HG03103 (cell line): ENCODE measurements at regions not wholly inside any gene's neighbourhood (a gene's known extent, or its start where the extent isn't known, plus 50 kb on each side); places are given as distances from the start of the nearest gene placed in this dataset.

Experiments used
- ATAC-seq: cut with Tn5 transposase; IDR thresholded peaks from one replicate; pipeline ENCODE4 v1.9.1; 2021; ENCODE audit warnings: low read depth; ENCODE audit not compliant: unreplicated experiment

- ATAC-seq: no peak
Observed at GRCh38 chr4:108567831-108568230, 52.5 kb upstream of the RPL34 start.

GRCh38 chr4:108561116-108561515, 59.3 kb upstream of the RPL34 start:
- ATAC-seq: no peak

DNA sequence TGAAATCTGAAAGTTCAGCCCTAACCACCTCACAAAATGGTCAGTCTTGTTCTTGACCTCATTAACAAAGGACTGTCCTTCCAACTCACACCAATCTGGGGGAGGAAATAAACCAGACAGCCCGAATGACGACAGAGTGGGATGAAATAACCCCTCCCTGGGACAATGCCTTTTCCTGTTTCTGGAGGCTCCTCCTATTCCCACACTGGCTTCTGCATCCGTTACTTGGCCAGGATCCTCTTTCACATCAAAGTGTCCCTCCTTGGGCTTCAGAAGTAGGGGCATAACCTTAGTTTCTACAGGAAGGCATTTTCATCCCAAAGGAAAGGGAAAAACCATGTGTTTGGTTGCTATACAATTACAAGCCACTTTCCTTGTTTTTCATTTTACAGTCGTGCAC, 59.8 kb upstream of the RPL34 start:
- no peak for ATAC-seq

GRCh38 chr4:108559911-108560310, 60.5 kb upstream of the RPL34 start:
- no peak for ATAC-seq

GRCh38 chr4:108559068-108559793, 61.1 kb upstream of the RPL34 start:
- no peak for ATAC-seq

- ATAC-seq: no peak
Observed at GRCh38 chr4:108556588-108557200, 63.7 kb upstream of the RPL34 start.

DNA sequence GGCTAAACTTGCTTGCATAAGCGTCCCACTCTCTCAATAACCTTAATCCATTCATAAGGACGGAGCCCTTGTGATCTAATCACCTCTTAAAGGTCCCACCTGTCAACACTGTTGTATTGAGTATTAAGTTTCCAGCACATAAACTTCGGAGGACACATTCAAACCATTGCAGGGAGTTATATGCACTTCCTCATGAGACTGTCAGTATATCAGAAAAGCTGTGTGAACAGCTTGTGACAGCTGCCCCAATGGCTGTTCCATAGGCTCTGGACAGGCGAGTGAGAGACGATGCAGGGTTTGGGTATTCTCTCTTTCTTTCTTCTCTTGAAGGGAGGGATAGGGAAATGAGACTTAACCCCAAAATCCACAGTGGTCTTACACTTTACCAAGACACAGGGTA, 64.2 kb upstream of the RPL34 start:
- no peak for ATAC-seq

DNA sequence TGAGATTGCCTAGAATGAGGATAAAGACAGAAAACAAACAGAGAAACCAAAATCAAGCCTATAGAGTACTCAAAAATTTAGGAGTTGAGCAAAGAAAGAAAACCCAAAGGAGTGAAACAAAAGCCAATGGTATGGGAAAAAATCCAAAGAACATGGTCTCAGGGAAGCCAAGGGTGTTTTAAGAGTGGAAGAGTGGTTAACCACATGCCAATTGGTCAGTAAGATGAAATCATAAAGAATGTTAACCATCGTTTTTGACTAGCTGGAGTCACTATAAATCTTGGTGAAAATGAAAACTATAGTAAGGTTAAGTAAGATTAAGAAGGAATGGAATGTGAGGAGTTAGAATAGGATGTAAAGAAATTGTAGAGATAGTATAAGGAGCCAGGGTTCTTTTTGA, 64.7 kb upstream of the RPL34 start:
- no peak for ATAC-seq

- ATAC-seq: no peak
Observed at GRCh38 chr4:108547682-108548081, 72.7 kb upstream of the RPL34 start.

GRCh38 chr4:108546728-108547127, 73.6 kb upstream of the RPL34 start:
- no peak for ATAC-seq

GRCh38 chr4:108544481-108544880, 75.9 kb upstream of the RPL34 start:
- ATAC-seq: no peak

DNA sequence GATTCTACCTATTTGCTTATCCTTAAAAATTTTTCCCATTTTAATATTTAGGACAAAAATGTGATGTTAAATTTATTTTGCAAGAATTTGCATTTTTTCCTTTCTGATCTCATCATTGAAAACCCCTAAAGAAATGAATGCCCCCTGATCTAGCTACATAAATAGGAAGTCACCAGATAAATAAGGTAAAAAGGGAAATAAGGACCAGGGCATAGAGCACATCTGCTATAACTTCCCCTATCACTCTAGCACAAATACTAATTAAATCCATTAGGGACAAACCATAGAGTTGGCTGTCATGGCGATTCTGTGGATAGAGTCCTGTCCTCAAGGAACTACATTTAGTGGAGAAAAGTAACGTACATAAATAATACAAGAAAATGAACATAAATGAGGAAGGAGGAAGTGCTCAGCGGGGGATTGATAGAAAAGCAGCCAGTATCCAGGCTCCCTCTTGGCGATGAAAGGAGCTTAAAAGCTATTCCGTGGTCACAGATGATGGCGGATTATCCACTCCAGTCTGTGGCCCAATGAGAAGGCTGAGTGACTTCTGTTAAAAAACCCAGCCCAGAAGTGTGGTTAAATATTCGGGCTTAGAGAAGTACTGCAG, 76.9 kb upstream of the RPL34 start:
- ATAC-seq: no peak

GRCh38 chr4:108540536-108540935, 79.8 kb upstream of the RPL34 start:
- no peak for ATAC-seq

GRCh38 chr4:108536577-108536976, 83.8 kb upstream of the RPL34 start:
- ATAC-seq: no peak

- no peak for ATAC-seq
Observed at GRCh38 chr4:108535757-108536156, 84.6 kb upstream of the RPL34 start.

DNA sequence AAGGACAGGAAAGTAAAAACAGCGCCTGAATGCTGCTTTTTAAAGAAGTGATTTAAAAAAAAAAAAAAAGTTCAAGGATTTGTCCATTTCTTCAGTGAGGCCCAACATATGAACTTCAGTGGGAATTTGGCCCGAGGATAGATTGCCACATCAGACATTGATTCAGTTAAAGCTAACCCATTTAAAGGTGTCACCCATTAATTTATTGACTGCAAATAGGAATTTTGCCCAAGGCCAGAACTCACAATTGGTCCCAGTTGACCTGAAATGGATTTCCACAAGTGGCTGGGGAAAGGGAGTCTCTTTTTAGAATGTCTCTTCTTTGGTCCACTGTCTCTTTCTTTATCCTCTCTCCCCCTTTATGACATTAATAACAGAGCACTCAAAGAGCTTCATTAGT, 86.5 kb upstream of the RPL34 start:
- no peak for ATAC-seq

- ATAC-seq: no peak
Observed at GRCh38 chr4:108533245-108533844, 87.0 kb upstream of the RPL34 start.

DNA sequence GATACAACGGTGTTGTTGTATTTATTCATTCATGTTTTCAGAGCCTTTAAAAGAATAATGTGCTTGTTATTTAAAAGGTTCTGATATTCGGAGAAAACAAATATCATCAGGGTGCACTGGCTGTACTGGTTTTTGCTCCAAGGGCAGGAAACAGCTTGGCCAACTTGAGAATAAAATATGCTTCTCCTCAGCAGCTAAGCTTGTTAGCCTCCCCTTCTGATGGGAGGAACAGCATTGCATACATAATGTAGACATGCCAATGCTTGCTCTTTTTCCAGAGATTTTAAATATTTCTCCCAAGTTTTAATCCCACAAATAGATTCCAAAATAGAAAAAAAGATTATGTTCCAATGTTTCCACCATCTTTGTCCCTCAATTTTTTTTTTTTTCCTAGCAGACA, 87.6 kb upstream of the RPL34 start:
- no peak for ATAC-seq

GRCh38 chr4:108532187-108532586, 88.2 kb upstream of the RPL34 start:
- no peak for ATAC-seq

DNA sequence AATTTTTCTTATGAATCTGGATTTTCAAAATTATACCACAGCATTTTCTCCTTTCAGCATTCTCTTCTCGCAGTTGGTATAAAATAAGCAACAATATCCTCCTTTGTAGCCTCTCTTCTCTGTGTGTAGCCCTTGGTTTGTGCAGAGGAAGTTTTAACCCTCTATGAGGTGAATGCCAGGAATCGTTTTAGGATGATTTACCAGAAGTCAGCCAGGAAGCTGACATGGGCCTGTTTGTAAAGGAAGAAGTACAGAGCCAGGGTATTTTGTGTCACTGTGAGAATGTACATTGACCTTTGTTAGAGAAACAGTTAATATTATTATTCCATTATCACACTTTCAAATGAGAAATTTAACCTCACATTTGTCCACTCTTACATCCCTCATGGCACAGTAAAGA, 88.9 kb upstream of the RPL34 start:
- no peak for ATAC-seq

DNA sequence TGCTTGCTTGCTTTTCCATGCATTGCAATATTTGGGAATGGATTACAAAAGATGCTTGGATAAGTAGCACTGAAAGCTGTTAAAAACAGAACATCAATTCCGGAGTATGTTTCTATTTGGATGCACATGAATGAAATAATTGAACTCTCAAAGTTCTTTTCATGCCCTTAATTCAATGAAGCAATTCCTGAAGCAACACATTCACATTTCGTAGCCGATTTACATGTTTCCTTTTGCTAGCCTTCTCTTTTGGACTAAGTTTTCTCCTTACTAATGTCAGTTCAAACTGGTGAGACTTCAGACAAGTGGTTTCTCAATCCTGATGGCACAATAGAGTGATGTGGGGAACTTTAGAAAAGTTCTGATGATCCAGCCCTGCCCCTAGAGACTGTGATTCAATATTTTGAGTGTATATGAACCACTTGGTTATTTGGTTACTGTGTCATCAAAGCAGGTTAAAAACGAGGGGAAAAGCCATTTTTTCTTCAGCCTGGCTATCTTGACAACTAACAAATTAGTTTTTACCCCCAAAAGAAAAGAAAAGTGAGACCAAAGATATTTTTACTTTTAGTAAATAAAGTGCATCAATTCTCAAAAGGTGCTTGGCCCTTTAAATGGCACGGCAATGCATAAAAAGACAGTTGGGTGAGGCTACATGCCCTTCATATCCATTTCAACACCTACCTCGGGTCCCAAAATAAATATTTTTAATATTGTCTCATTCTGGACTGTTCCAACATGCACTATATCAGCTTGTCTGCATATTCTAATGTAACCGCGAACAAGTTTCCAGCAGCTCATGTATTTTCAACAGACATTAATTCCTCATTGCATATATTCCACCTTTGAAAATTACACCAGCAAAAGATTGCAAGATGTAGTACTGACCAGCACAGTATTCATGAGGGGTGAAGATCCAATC, 90.1 kb upstream of the RPL34 start:
- no peak for ATAC-seq
